ENCODE measurements at regions not wholly inside any gene's neighbourhood (a gene's known extent, or its start where the extent isn't known, plus 50 kb on each side); places are given as distances from the start of the nearest gene placed in this dataset.

GRCh38 chr21:19261731-19262376, 858.3 kb upstream of the TMPRSS15 start:
- no peak for DNase-seq

- no peak for DNase-seq
Measured at GRCh38 chr21:19266636-19267035, 863.1 kb upstream of the TMPRSS15 start.

GRCh38 chr21:19268686-19269085, 865.1 kb upstream of the TMPRSS15 start:
- DNase-seq = no peak

GRCh38 chr21:19275065-19275464, 871.5 kb upstream of the TMPRSS15 start:
- DNase-seq = no peak

- DNase-seq = no peak
Measured at GRCh38 chr21:19276665-19277064, 873.1 kb upstream of the TMPRSS15 start.

- no peak for DNase-seq
Measured at GRCh38 chr21:19286876-19287275, 883.3 kb upstream of the TMPRSS15 start.

DNA sequence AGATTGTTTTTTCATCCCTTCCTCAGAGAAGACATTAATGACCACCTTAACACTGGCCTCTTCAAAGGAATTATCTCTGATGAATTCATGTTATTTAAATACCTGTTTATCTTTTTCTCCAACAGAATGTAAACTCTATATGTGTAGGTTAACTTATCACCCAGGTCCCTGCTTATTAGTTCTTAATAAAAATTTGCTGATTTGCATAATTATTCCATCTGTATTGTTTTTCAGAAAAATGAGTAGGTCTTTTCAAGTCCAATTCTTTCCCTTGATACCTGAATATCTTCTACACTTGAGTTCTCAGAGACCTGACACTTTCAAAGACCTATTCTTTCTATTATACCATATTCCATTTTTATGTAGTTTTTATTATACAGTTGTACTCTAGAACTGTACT, 886.7 kb upstream of the TMPRSS15 start:
- no peak for DNase-seq

DNA sequence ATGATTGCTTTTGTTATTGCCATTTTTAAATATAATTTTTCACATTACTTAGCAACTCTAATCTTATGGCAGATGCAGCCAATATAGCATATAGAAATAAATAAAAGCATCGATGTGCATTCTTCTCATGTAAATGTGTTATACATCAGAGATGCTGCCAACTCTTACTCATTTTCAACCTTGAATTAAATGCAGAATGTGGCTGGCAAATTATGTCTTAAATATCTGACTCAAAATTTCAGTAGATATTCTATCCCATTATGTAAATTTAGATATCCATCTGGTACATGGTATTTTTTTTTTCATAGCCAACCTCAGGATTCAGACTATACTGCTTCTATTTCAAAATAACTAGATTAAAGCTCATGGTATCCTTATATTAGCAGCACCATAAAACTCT, 916.7 kb upstream of the TMPRSS15 start:
- DNase-seq = no peak

DNA sequence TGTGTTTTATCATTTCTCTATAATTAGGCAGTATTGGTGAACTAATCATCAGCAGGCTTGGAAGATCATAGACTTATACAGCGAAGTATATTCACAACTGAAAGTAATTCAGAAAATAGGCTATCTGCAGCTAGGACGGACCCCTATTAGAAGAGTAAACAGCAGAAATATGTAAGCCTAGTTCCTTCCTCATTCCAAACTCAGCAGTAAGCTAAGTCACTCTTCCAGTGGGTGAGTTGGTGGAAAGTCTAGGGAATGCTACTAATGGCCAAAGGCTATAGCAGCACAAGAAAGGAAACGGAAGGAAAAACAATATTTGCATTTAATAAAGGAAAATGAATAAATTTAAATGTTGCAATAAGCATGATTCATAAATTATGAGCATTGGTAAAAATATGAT, 918.1 kb upstream of the TMPRSS15 start:
- no peak for DNase-seq

DNA sequence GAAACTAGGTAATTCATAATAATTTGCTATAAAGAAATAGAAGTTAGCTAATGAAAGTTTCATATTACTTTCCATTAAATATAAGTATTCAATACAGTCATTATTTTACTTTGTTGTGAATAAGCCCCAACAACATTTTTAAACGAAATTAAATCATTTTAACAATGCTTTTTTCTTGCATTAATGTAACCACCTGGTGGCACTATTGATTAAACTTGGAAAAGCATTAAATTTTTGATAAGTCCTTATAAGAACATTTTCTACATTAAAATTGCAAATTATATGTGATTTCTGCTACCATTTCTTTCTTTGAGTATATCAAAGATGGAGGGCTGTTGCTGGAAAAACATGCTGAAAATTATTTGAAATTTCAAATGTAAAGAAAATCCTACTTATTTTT, 918.8 kb upstream of the TMPRSS15 start:
- no peak for DNase-seq

- DNase-seq = no peak
Measured at GRCh38 chr21:19326531-19327319, 923.1 kb upstream of the TMPRSS15 start.

DNA sequence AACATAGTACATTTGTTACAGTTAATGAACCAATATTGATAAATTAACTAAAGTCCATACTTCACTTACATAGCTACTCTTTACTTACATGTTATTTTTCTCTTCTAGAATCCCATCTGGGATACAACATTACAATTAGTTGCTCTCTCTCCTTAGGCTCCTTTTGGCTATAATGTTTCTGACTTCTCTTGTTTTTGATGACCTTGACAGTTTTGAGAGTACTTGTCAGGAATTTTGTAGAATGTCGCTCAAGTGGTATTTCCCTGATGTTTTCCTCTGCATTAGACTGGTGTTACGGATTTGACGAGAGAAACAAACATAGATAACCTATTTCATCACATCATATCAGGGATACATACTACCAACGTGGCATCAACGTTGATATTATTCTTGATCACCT, 925.4 kb upstream of the TMPRSS15 start:
- DNase-seq = no peak

- no peak for DNase-seq
Measured at GRCh38 chr21:19340303-19340702, 936.7 kb upstream of the TMPRSS15 start.

DNA sequence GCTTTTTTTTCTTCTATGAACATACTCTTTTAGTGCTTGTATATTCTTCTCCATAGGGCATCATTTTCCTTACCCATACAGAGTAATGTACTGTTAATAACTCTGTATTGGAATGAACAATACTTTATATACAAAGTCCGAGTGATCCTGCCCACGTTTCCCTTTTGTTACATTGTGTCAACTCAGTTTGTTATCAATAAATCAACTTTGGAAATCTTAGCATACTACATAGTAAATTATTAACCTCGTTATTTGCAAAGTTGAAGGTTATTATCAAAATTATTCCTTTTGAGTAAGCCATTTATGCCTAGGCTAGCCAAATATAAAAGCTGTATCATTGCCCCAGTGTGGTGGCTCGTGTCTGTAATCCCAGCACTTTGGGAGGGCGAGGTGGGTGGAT, 937.4 kb upstream of the TMPRSS15 start:
- no peak for DNase-seq

DNA sequence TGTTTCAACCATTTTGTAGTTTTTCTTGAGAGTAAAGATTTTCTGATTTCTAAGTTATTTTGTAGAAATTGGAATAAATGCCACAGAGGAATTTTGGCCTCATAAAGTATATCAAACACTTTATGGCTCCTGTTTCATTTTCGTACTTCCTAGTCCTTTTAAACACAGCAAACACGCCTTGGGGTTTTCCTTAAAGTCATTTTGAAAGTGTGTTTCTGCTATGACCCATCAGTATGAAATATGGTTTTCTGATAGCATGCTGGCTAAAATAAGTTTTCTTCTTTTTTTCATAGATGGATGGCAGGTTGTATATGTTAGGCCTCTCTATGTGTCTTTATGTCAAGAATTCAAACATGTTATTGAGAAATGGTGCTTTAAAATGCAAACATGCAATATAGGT, 940.1 kb upstream of the TMPRSS15 start:
- no peak for DNase-seq

DNA sequence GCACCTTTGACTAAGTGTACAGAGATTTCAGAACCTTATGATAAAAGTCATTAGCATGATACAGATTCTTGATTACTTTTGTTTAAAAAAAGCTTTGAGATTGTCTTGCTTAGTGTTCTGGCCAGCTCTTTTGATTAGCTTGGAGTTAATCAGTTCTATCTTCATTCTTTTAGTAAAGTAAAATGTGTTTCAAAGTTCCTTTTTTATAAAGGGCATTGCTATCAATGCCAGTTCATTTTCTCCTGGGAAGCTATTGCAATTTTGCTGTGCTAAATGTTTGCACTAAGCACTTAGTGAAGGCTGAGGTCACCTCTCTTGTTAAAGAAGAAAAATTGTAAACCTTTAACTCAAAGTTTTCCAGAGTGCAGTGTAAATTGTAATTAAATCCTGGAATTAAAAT, 946.7 kb upstream of the TMPRSS15 start:
- no peak for DNase-seq

DNA sequence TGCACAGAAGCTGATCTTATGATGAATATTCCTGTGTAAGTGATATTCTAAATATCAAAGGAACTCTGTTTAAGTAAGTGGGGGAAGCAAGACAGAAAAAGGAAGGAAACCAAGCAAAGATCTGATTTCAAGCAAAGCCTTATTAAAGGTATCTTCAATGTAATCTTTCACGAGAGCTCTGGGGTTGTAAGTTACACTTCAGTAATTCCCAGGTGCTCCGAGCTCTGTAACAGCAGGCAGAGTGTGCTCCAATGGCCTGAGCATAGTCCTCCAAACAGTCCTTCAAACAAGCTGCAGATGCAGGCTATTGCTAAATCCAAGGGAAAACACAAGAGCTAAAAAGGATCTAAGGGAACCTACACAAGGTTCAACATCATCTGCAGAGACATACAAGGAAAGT, 949.7 kb upstream of the TMPRSS15 start:
- no peak for DNase-seq

DNA sequence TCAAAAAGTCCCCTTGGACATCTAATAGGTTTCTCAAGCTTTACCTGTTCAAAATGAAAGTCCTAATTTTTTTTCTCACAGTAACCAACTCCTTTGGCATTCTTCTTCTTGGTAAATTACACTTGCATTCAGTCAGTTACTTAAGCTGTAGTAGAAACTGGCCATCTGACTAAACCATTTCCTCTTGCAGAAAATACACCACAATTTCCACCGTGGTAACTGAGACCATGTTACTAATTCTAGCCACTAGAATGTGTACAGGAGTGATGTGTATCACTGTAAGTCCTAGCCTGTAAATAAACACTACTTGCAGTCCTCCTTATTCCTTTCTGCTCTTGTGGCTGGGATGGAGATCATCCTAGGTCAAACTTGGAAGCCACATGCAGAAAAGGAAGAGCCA, 965.4 kb upstream of the TMPRSS15 start:
- DNase-seq = no peak

DNA sequence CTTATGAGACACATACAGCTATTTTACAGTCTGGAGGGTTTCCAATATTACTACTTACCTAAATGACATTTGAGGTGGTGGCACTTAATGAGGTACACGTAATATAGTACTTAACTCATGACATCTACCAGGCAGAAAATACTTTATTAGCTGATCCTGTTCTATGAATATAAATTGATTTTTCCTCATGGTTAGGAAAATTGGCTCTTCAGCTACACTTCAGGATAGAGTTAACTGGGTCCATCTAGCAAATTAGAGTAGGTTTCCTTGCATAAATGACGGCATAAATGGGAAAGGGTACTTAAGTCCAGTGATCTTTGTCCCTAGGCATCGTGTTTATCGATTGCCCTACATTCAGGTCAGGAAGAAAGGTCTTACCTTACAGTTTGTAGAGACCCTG, 988.8 kb upstream of the TMPRSS15 start:
- no peak for DNase-seq

DNA sequence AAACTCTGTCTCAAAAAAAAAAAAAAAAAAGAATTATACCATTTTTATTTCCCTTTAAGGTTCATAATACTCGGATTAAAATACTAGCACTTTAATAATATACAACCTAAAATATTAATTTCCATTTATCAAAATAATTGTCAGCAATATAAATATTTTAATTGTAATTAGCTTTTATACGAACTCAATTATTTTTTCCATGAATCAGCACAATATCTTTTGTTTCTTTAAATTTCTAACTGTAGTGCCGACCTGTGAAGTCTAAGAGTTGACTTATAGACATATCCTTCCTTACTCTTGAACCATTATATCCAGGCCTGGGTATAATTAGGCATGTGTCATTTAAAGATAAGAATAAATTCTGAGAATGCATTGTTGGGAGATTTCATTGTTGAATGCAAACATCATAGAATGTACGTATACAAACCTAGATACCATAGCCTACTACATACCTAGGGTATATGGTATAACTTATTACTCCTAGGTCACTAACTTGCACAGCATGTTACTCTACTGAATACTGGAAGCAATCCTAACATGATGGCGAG, 996.7 kb upstream of the TMPRSS15 start:
- no peak for DNase-seq

GRCh38 chr21:19402870-19403269, 999.3 kb upstream of the TMPRSS15 start:
- DNase-seq = no peak

- DNase-seq = no peak
Measured at GRCh38 chr21:19405326-19405725, 1001.7 kb upstream of the TMPRSS15 start.

GRCh38 chr21:19420565-19420964, 1017.0 kb upstream of the TMPRSS15 start:
- DNase-seq = no peak

DNA sequence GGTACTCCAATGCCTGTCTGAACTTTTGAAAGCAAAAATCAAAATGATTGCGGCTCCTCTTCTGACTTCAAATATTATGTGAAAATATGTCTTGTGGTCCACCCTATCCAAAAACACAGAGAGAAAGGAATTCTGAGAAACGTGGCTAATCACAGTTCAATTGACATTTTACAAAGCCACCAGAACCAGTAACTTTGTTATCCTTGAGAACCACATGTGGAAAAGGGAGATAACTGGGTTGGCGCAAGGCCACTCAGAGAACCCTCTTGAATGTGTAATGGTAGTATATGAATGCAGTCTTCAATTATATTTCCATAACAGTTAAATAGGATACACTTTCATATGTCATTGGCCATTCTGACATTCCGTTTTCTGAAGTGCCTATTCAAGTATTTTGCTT, 1030.0 kb upstream of the TMPRSS15 start:
- no peak for DNase-seq
